GM18507 (cell line): ENCODE measurements at regions not wholly inside any gene's neighbourhood (a gene's known extent, or its start where the extent isn't known, plus 50 kb on each side); places are given as distances from the start of the nearest gene placed in this dataset.

Experiments
- DNase-seq: peaks from one replicate; pipeline ENCODE4 v3.0.0; 2011; ENCODE audit warnings: low read depth; ENCODE audit not compliant: insufficient read length; ENCODE audit errors: extremely low spot score
- FAIRE-seq: peaks from 2 replicates; lab custom pipeline; 2011; peaks lifted over from hg19 to GRCh38; lab: Jason Lieb, UNC

- no peak for FAIRE-seq
- DNase-seq: no peak
Observed at GRCh38 chr6:18883268-18883667, 496.1 kb downstream of the RNF144B start.

- no peak for DNase-seq
Observed at GRCh38 chr6:18883851-18884250, 496.7 kb downstream of the RNF144B start.

GRCh38 chr6:18893540-18894269 lies 506.6 kb downstream of the RNF144B start:
- DNase-seq (no peak), FAIRE-seq (no peak)

More at GRCh38 chr6:18883851-18884250, 496.7 kb downstream of the RNF144B start:
- no peak for FAIRE-seq

GRCh38 chr6:18897350-18897749 lies 510.2 kb downstream of the RNF144B start:
- no peak for DNase-seq
- no peak for FAIRE-seq

GRCh38 chr6:18904681-18905080 lies 517.5 kb downstream of the RNF144B start:
- DNase-seq: no peak
- FAIRE-seq: no peak

GRCh38 chr6:18920701-18921100 lies 533.6 kb downstream of the RNF144B start:
- no peak for FAIRE-seq

GRCh38 chr6:18931086-18931485 lies 543.9 kb downstream of the RNF144B start:
- no peak for DNase-seq
- no peak for FAIRE-seq

More at GRCh38 chr6:18920701-18921100, 533.6 kb downstream of the RNF144B start:
- DNase-seq: no peak

- no peak for DNase-seq
- no peak for FAIRE-seq
Observed at GRCh38 chr6:18958146-18958545, 571.0 kb downstream of the RNF144B start.

GRCh38 chr6:18961566-18961965 lies 574.4 kb downstream of the RNF144B start:
- FAIRE-seq: no peak
- DNase-seq: no peak

GRCh38 chr6:18962361-18962905 lies 575.3 kb downstream of the RNF144B start:
- FAIRE-seq: no peak
- no peak for DNase-seq

GRCh38 chr6:18963439-18963838 lies 576.3 kb downstream of the RNF144B start:
- no peak for FAIRE-seq
- DNase-seq: no peak

- FAIRE-seq (no peak), DNase-seq (no peak)
Observed at GRCh38 chr6:18973251-18973650, 586.1 kb downstream of the RNF144B start.

GRCh38 chr6:18976091-18976490 lies 588.9 kb downstream of the RNF144B start:
- DNase-seq (no peak), FAIRE-seq (no peak)

- DNase-seq (no peak), FAIRE-seq (no peak)
Observed at GRCh38 chr6:18976966-18977365, 589.8 kb downstream of the RNF144B start.

- FAIRE-seq: no peak
- DNase-seq: no peak
Observed at GRCh38 chr6:18978337-18979128, 591.4 kb downstream of the RNF144B start.

GRCh38 chr6:18985061-18985460 lies 597.9 kb downstream of the RNF144B start:
- FAIRE-seq: no peak
- DNase-seq: no peak

- DNase-seq (no peak), FAIRE-seq (no peak)
Observed at GRCh38 chr6:18985996-18986395, 598.8 kb downstream of the RNF144B start.

- no peak for FAIRE-seq
- DNase-seq: no peak
Observed at GRCh38 chr6:18988636-18989035, 601.5 kb downstream of the RNF144B start.

- DNase-seq (peak; percentile 2), FAIRE-seq (no peak)
Observed at GRCh38 chr6:18990059-18990978, 603.2 kb downstream of the RNF144B start.
